ENCODE measurements at regions not wholly inside any gene's neighbourhood (a gene's known extent, or its start where the extent isn't known, plus 50 kb on each side); places are given as distances from the start of the nearest gene placed in this dataset.

GRCh38 chr1:56267611-56268010 lies 311.8 kb downstream of the PLPP3 start:
- TF ChIP-seq, protein P1, sequence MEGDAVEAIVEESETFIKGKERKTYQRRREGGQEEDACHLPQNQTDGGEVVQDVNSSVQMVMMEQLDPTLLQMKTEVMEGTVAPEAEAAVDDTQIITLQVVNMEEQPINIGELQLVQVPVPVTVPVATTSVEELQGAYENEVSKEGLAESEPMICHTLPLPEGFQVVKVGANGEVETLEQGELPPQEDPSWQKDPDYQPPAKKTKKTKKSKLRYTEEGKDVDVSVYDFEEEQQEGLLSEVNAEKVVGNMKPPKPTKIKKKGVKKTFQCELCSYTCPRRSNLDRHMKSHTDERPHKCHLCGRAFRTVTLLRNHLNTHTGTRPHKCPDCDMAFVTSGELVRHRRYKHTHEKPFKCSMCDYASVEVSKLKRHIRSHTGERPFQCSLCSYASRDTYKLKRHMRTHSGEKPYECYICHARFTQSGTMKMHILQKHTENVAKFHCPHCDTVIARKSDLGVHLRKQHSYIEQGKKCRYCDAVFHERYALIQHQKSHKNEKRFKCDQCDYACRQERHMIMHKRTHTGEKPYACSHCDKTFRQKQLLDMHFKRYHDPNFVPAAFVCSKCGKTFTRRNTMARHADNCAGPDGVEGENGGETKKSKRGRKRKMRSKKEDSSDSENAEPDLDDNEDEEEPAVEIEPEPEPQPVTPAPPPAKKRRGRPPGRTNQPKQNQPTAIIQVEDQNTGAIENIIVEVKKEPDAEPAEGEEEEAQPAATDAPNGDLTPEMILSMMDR (IDR thresholded peaks at IDR 0.05), result no peak
- no peak for TF ChIP-seq POLR2A (IDR thresholded peaks at IDR 0.05; ENCODE audit: low read depth)
